Astrocyte of the cerebellum (primary cell): ENCODE measurements at regions not wholly inside any gene's neighbourhood (a gene's known extent, or its start where the extent isn't known, plus 50 kb on each side); places are given as distances from the start of the nearest gene placed in this dataset.

Experiments used
- DNase-seq: peaks from one replicate; pipeline ENCODE4 v3.0.0-alpha.2; 2011; ENCODE audit warnings: low read depth
- H3K4me3 ChIP-seq: 2 replicates; pipeline ENCODE4 v1.5.1; 2011; ENCODE audit warnings: mild to moderate bottlenecking, low read depth, low read length, moderate library complexity
- in situ Hi-C: cut with HindIII; loops from 2 replicates; pipeline ENCODE4 v1.10.0; 2017; ENCODE audit warnings: low sequenced_read_pairs
- TF ChIP-seq, protein P1 (sequence below): IDR thresholded peaks from 2 replicates; pipeline ENCODE4 v1.5.1; 2012; ENCODE audit warnings: low read length, low read depth, moderate library complexity, mild to moderate bottlenecking; ENCODE audit errors: missing control alignments

DNA sequence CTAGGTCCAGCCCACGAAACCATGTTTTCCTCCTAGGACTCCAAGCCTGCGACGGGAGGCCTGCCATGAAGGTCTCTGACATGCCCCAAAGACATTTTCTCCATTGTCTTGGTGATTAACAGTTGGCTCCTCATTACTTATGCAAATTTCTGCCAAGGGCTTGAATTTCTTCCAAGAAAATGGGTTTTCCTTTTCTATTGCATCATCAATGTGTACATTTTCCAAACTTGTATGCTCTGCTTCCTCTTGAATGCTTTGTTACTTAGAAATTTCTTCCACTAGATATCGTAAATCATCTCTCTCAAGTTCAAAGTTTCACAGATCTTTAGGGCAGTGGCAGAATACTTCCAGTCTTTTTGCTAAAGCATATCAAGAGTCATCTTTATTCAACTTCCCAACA lies 1792.7 kb upstream of the CDH9 start:
- TF ChIP-seq, protein P1, sequence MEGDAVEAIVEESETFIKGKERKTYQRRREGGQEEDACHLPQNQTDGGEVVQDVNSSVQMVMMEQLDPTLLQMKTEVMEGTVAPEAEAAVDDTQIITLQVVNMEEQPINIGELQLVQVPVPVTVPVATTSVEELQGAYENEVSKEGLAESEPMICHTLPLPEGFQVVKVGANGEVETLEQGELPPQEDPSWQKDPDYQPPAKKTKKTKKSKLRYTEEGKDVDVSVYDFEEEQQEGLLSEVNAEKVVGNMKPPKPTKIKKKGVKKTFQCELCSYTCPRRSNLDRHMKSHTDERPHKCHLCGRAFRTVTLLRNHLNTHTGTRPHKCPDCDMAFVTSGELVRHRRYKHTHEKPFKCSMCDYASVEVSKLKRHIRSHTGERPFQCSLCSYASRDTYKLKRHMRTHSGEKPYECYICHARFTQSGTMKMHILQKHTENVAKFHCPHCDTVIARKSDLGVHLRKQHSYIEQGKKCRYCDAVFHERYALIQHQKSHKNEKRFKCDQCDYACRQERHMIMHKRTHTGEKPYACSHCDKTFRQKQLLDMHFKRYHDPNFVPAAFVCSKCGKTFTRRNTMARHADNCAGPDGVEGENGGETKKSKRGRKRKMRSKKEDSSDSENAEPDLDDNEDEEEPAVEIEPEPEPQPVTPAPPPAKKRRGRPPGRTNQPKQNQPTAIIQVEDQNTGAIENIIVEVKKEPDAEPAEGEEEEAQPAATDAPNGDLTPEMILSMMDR = no peak
- no peak overlapping the region for H3K4me3 ChIP-seq
- no peak for DNase-seq
- in situ Hi-C loops = no loop called here

DNA sequence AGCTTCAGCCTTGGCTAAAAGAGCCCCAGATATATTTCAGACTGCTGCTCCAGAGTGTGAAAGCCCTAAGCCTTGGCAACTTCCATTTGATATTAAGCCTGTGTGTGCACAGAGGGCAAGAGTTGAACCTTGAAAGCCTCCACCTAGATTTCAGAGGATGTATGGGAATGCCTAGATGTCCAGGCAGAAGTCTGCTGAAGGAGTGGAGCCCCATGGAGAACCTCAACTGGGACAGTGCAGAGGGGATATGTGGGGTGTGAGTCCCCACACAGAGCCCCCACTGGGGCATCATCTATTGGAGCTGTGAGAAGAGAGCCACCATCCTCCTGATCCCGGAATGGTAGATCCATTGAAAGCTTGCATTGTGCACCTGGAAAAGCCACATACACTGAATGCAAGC lies 1784.8 kb upstream of the CDH9 start:
- no peak for DNase-seq
- TF ChIP-seq, protein P1 = no peak
- in situ Hi-C loops = no loop called here
- H3K4me3 ChIP-seq = no peak overlapping the region

DNA sequence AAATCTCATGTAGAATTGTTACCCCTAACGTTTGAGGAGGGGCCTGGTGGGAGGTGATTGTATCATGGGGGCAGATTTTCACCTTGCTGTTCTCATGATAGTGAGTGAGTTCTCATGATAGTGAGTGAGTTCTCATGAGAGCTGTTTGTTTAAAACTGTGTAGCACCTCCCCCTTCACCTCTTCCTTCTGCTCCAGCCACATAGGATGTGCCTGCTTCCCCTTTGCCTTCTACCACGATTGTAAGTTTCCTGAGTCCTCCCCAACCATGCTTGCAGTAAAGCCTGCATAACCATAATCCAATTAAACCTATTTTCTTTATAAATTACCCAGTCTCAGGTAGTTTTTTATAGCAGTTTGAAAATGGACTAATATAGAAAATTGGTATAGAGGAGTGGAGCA lies 1783.7 kb upstream of the CDH9 start:
- DNase-seq = no peak
- H3K4me3 ChIP-seq = no peak overlapping the region
- TF ChIP-seq, protein P1 = no peak
- in situ Hi-C loops = no loop called here

DNA sequence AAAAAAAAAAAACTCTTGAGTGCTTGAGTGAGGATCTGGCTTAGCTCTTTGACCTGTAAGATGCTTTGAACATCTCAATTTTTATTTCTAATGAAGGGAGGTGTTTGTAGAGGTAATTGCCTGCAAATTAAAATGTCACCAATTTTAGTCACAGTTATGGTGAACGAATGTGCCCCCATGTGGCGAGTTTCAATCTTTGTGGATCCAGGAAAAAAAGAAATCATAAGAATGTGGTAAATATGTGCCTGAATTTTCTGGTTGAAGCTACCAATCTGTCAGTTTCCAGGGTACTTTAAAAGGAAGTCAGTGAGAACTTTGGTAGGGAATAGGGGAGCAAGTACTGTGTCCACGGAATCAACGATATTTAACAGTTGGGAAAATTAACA lies 1772.4 kb upstream of the CDH9 start:
- TF ChIP-seq, protein P1 = no peak
- in situ Hi-C loops = no loop called here
- DNase-seq = no peak
- H3K4me3 ChIP-seq = no peak overlapping the region

DNA sequence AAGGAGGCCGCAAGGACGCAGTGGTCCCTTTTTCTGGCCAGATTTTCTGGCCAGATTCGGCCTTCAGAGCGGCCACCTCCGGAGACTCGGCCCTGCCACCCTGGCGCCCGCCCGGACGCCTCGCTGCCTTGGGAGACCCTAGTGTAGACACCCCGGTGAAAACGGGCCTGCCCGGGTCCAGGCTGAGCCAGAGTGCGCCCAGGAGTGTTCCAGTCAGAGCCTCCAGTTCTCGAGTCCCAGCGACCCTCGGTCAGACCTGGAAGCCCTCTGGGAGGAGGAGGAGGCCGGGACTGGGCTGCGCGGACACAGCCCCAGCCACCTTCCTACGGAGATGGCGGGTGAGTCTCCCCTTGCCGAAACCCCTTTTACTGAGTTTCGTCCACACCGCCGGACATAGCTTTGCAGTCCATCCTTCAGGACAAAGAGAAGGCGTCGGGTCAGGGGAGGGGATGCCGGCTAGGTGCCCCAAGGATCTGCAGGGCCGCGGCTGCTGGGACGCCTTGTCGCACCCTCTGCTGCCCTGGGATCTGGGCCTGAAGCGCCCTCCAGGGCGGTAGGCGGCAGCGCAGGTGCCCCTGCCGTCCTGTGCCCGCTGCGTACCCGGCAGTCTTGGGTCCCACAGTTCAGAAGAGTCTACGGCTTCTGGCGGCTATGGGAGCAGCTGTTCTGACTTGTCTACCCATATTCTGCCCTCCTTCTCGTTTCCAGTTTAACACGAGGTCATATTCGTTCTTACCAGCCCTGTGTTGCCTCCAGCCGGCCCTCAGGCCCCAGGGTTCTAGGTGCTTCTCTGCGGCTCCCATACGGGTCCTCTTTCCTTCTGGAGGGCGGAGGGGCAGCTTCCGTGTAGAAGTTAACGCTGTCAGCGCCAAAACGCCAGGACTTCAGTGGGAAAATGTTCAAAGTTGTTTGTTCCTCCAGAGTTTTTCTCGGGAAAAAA lies 1771.7 kb upstream of the CDH9 start:
- TF ChIP-seq, protein P1 = no peak
- in situ Hi-C loops = no loop called here
- DNase-seq = no peak
- no peak overlapping the region for H3K4me3 ChIP-seq

DNA sequence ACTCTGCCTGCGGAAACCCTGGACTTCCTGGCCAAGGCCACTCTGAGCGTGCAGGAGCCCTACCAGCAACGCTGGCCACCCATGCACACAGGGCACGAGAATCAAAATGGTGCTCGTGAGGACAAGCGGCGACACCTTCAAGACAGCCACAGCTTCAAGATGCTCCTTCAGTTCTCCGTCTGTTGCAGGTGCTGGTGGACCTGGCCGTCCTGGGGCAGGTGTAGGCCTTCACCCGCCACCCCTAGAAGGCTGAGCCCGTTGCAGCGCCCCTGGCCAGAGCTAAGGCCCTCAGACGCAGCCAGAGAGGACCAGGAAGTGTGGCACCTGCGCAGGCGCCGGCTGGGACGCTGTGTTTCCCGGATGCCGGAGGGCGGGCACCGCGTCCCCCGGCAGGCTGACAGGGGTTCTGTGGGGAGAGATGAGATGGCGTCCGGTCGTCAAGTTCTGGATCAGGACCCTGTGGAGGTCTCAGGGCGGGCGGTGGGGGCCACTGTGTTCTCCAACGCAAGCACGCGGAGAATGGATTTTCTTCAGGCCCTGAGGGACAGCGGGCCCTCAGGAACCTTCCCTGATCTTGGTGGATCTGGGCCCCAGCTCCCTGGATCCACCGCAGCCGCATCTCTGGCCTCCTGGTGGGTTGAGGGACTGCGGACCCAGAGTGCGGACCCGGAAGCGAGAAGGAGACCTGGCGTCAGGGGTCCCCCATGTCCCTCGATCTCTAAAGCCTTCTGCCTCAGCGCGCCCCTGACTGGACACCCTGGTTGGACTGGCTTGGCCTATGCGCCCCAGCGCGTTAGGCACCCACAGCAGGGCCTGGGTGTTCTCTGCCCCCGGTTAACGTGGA lies 1770.8 kb upstream of the CDH9 start:
- DNase-seq = no peak
- in situ Hi-C loops = no loop called here

More for the DNA sequence above, 1770.8 kb upstream of the CDH9 start:
- TF ChIP-seq, protein P1 = no peak
- no peak overlapping the region for H3K4me3 ChIP-seq
